Progenitor cell of endocrine pancreas (in vitro differentiated cells): ENCODE measurements at regions not wholly inside any gene's neighbourhood (a gene's known extent, or its start where the extent isn't known, plus 50 kb on each side); places are given as distances from the start of the nearest gene placed in this dataset.

Source experiments
- DNase-seq: peaks from one replicate; pipeline ENCODE4 v3.0.0; 2021; ENCODE audit warnings: low spot score; ENCODE audit not compliant: unreplicated experiment
- H3K27ac Mint-ChIP-seq: 2 replicates; pipeline ENCODE4 v1.8.0; 2021; ENCODE audit warnings: mild to moderate bottlenecking, moderate library complexity, mixed read lengths
- H3K27me3 Mint-ChIP-seq: 2 replicates; pipeline ENCODE4 v1.8.0; 2021; ENCODE audit warnings: mixed read lengths
- H3K36me3 Mint-ChIP-seq: 2 replicates; pipeline ENCODE4 v1.8.0; 2022; ENCODE audit warnings: mixed read lengths; ENCODE audit not compliant: insufficient read depth
- H3K4me1 Mint-ChIP-seq: 2 replicates; pipeline ENCODE4 v1.8.0; 2021; ENCODE audit warnings: low read depth, mixed read lengths
- H3K4me3 Mint-ChIP-seq: 2 replicates; pipeline ENCODE4 v1.8.0; 2021; ENCODE audit warnings: low read depth, mild to moderate bottlenecking, moderate library complexity, mixed read lengths
- H3K9me3 Mint-ChIP-seq: 2 replicates; pipeline ENCODE4 v1.8.0; 2021; ENCODE audit warnings: low read depth, mixed read lengths
- CTCF ChIP-seq: fragments of 200-600 bp; sonication (generic); IDR thresholded peaks from one replicate; pipeline ENCODE4 v1.5.0; 2021; ENCODE audit warnings: antibody characterized with exemption, mild to moderate bottlenecking; ENCODE audit not compliant: unreplicated experiment

- no peaks in the 10 kb centered on the region for H3K9me3 Mint-ChIP-seq
- no peak overlapping the region for H3K27ac Mint-ChIP-seq
- TF ChIP-seq CTCF = no peak
- H3K27me3 Mint-ChIP-seq = no peaks in the 10 kb centered on the region
- H3K4me1 Mint-ChIP-seq = peaks cover 5% of the 10 kb centered on the region
- DNase-seq = no peak
- H3K4me3 Mint-ChIP-seq = no peak overlapping the region
- H3K36me3 Mint-ChIP-seq = no peaks in the 10 kb centered on the region
Measured at GRCh38 chr5:107284822-107285525, 385.8 kb downstream of the EFNA5 start.

DNA sequence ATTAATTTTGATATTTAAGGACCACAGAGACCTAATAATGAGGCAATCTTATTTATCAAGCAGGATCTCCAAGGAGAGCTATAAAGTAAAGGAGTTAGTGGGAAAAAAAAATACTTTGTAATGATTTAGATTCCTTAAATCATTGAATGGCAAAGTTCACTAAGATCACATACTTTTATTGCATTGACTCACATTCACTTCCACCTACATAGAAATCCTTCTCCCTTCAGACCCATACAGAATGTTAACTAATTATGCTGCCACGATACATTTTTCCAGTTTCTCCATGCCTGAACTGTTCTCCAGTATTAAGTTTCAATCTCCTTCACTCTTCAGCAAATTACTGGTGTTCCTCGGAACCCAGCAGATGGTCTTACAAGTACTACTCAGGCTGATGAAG lies 388.7 kb downstream of the EFNA5 start:
- H3K4me3 Mint-ChIP-seq = no peak overlapping the region
- TF ChIP-seq CTCF = no peak
- DNase-seq = no peak
- no peaks in the 10 kb centered on the region for H3K27me3 Mint-ChIP-seq
- no peak overlapping the region for H3K27ac Mint-ChIP-seq
- no peaks in the 10 kb centered on the region for H3K9me3 Mint-ChIP-seq
- no peaks in the 10 kb centered on the region for H3K36me3 Mint-ChIP-seq
- H3K4me1 Mint-ChIP-seq = peaks cover 5% of the 10 kb centered on the region

GRCh38 chr5:107278774-107279173 lies 392.0 kb downstream of the EFNA5 start:
- Mint-ChIP-seq H3K4me3 (no peak overlapping the region), H3K9me3 (no peaks in the 10 kb centered on the region), H3K27ac (no peak overlapping the region), H3K27me3 (no peaks in the 10 kb centered on the region), H3K36me3 (no peaks in the 10 kb centered on the region), H3K4me1 (no peaks in the 10 kb centered on the region)
- DNase-seq = no peak
- no peak for TF ChIP-seq CTCF

- no peak for TF ChIP-seq CTCF
- no peaks in the 10 kb centered on the region for H3K4me1 Mint-ChIP-seq
- no peak overlapping the region for H3K27ac Mint-ChIP-seq
- no peaks in the 10 kb centered on the region for H3K27me3 Mint-ChIP-seq
- H3K4me3 Mint-ChIP-seq = no peak overlapping the region
- no peak for DNase-seq
- H3K9me3 Mint-ChIP-seq = no peaks in the 10 kb centered on the region
- H3K36me3 Mint-ChIP-seq = no peaks in the 10 kb centered on the region
Measured at GRCh38 chr5:107277485-107278125, 393.1 kb downstream of the EFNA5 start.

- peaks cover 3% of the 10 kb centered on the region for H3K4me1 Mint-ChIP-seq
- DNase-seq = no peak
- H3K27me3 Mint-ChIP-seq = no peaks in the 10 kb centered on the region
- TF ChIP-seq CTCF = no peak
- H3K4me3 Mint-ChIP-seq = no peak overlapping the region
- H3K9me3 Mint-ChIP-seq = no peaks in the 10 kb centered on the region
- H3K27ac Mint-ChIP-seq = no peak overlapping the region
- no peaks in the 10 kb centered on the region for H3K36me3 Mint-ChIP-seq
Measured at GRCh38 chr5:107275333-107275732, 395.4 kb downstream of the EFNA5 start.
